OCI-LY1 (cell line): ENCODE measurements at regions not wholly inside any gene's neighbourhood (a gene's known extent, or its start where the extent isn't known, plus 50 kb on each side); places are given as distances from the start of the nearest gene placed in this dataset.

ENCODE experiments used
- H2AFZ ChIP-seq: fragments of 200-600 bp; sonication (generic), shearing (Covaris generic); 2 replicates; pipeline ENCODE4 v1.6.0; 2014; ENCODE audit warnings: antibody characterized with exemption, mild to moderate bottlenecking, low read length
- H3F3A ChIP-seq: fragments of 200-600 bp; sonication (generic), shearing (Covaris generic); 2 replicates; pipeline ENCODE4 v1.6.0; 2014; ENCODE audit warnings: mild to moderate bottlenecking, antibody characterized with exemption, low read length, moderate library complexity; ENCODE audit not compliant: insufficient read depth
- H3K27ac ChIP-seq: fragments of 200-600 bp; sonication (generic); 2 replicates; pipeline ENCODE4 v1.5.1; 2014; ENCODE audit warnings: low read length, mixed run types, mild to moderate bottlenecking, low read depth; ENCODE audit not compliant: poor library complexity, severe bottlenecking
- H3K27me3 ChIP-seq: fragments of 200-600 bp; sonication (generic); 2 replicates; pipeline ENCODE4 v1.6.0; 2014; ENCODE audit warnings: antibody characterized with exemption, mild to moderate bottlenecking, low read length, moderate library complexity; ENCODE audit not compliant: insufficient read depth
- H3K36me3 ChIP-seq: fragments of 200-600 bp; sonication (generic); 2 replicates; pipeline ENCODE4 v1.6.1; 2014; ENCODE audit warnings: mild to moderate bottlenecking, antibody characterized with exemption, low read length, moderate library complexity, mixed read lengths; ENCODE audit not compliant: insufficient read depth
- H3K4me1 ChIP-seq: fragments of 200-600 bp; sonication (generic); 2 replicates; pipeline ENCODE4 v1.5.1; 2014; ENCODE audit warnings: mild to moderate bottlenecking, low read length, moderate library complexity; ENCODE audit not compliant: insufficient read depth, severe bottlenecking
- H3K4me2 ChIP-seq: fragments of 200-600 bp; sonication (generic), shearing (Covaris generic); 2 replicates; pipeline ENCODE4 v1.6.1; 2014; ENCODE audit warnings: low read length
- H3K4me3 ChIP-seq: fragments of 200-600 bp; sonication (generic); 2 replicates; pipeline ENCODE4 v1.5.1; 2014; ENCODE audit warnings: low read length, low read depth, mild to moderate bottlenecking, mixed read lengths; ENCODE audit not compliant: poor library complexity, severe bottlenecking
- H3K79me2 ChIP-seq: fragments of 200-600 bp; shearing (Covaris generic); 2 replicates; pipeline ENCODE4 v1.6.1; 2016; ENCODE audit warnings: mixed run types, low read length, mixed read lengths; ENCODE audit not compliant: insufficient read depth
- H3K9ac ChIP-seq: fragments of 200-600 bp; sonication (generic), shearing (Covaris generic); 2 replicates; pipeline ENCODE4 v1.6.1; 2014; ENCODE audit warnings: mild to moderate bottlenecking, low read length, mixed read lengths
- H3K9me2 ChIP-seq: fragments of 200-600 bp; sonication (generic), shearing (Covaris generic); 2 replicates; pipeline ENCODE4 v1.6.1; 2014; ENCODE audit warnings: low read depth, mild to moderate bottlenecking, low read length, mixed read lengths
- H3K9me3 ChIP-seq: fragments of 200-600 bp; shearing (Covaris generic); 2 replicates; pipeline ENCODE4 v1.6.1; 2014; ENCODE audit warnings: low read length, mixed read lengths
- H4K20me1 ChIP-seq: fragments of 200-600 bp; sonication (generic), shearing (Covaris generic); 2 replicates; pipeline ENCODE4 v1.6.0; 2016; ENCODE audit warnings: mild to moderate bottlenecking, low read length; ENCODE audit not compliant: insufficient read depth
- EZH2 ChIP-seq: fragments of 200-600 bp; sonication (generic), shearing (Covaris generic); IDR thresholded peaks from 2 replicates; pipeline ENCODE4 v1.8.0; 2017; ENCODE audit warnings: borderline replicate concordance, mixed run types, mild to moderate bottlenecking, antibody characterized with exemption, low read length, moderate library complexity, mixed read lengths
- TF ChIP-seq, protein P1 (sequence below): fragments of 200-600 bp; sonication (generic), shearing (Covaris generic); IDR thresholded peaks from 2 replicates; pipeline ENCODE4 v1.5.1; 2017; ENCODE audit warnings: mild to moderate bottlenecking, antibody characterized with exemption, low read length, moderate library complexity, mixed read lengths

- Histone ChIP-seq H3K4me2 (no peak overlapping the region), H3K27ac (peak overlapping the region; percentile 76), H3K9ac (no peak overlapping the region), H3K4me3 (no peak overlapping the region), H3K36me3 (no peaks in the 10 kb centered on the region), H3F3A (peaks cover 5% of the 10 kb centered on the region; the same call in 1 of the 2 replicates), H4K20me1 (no peaks in the 10 kb centered on the region), H3K9me2 (no peaks in the 10 kb centered on the region), H3K9me3 (no peaks in the 10 kb centered on the region), H3K79me2 (no peaks in the 10 kb centered on the region), H2AFZ (no peak overlapping the region), H3K27me3 (no peaks in the 10 kb centered on the region), H3K4me1 (peaks cover 67% of the 10 kb centered on the region)
- TF ChIP-seq, protein P1, sequence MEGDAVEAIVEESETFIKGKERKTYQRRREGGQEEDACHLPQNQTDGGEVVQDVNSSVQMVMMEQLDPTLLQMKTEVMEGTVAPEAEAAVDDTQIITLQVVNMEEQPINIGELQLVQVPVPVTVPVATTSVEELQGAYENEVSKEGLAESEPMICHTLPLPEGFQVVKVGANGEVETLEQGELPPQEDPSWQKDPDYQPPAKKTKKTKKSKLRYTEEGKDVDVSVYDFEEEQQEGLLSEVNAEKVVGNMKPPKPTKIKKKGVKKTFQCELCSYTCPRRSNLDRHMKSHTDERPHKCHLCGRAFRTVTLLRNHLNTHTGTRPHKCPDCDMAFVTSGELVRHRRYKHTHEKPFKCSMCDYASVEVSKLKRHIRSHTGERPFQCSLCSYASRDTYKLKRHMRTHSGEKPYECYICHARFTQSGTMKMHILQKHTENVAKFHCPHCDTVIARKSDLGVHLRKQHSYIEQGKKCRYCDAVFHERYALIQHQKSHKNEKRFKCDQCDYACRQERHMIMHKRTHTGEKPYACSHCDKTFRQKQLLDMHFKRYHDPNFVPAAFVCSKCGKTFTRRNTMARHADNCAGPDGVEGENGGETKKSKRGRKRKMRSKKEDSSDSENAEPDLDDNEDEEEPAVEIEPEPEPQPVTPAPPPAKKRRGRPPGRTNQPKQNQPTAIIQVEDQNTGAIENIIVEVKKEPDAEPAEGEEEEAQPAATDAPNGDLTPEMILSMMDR: no peak
- TF ChIP-seq EZH2: no peak
These were observed 451.4 kb upstream of the ID2 start for GRCh38 chr2:8230466-8230865.

DNA sequence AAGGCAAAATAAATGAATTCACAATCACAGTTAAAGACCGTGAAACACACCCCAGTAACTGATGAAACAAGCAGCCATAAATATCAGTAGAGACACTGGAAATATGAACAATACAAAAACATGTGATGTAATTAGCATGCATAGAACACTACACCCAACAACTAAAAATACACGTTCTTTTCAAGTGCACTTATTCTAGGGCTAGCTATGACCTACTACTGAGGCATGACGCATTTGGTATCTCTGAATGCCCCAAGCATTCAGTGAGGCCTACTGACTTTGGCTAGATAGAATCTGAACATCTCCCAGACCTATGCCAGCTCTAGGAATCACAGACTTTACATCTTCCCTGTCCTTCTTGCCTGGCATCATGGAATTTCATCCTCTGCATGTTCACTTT is 450.0 kb upstream of the ID2 start:
- H2AFZ ChIP-seq: no peak overlapping the region
- no peaks in the 10 kb centered on the region for H3K27me3 ChIP-seq
- H3K36me3 ChIP-seq: no peaks in the 10 kb centered on the region
- H3K9me3 ChIP-seq: no peaks in the 10 kb centered on the region
- no peak overlapping the region for H3K9ac ChIP-seq
- H3K4me3 ChIP-seq: no peak overlapping the region
- H3K9me2 ChIP-seq: no peaks in the 10 kb centered on the region
- H3K79me2 ChIP-seq: no peaks in the 10 kb centered on the region
- H4K20me1 ChIP-seq: no peaks in the 10 kb centered on the region
- TF ChIP-seq, protein P1: no peak
- TF ChIP-seq EZH2: no peak
- H3K27ac ChIP-seq: peak overlapping the region; percentile 99
- peaks cover 5% of the 10 kb centered on the region; the same call in 1 of the 2 replicates for H3F3A ChIP-seq
- peaks cover 81% of the 10 kb centered on the region for H3K4me1 ChIP-seq
- no peak overlapping the region for H3K4me2 ChIP-seq

- Histone ChIP-seq H3K4me2 (no peak overlapping the region), H3K9ac (no peak overlapping the region)
These were observed 449.0 kb upstream of the ID2 start for GRCh38 chr2:8232871-8233270.

More at GRCh38 chr2:8232871-8233270, 449.0 kb upstream of the ID2 start:
- Histone ChIP-seq H3K4me3 (no peak overlapping the region), H3K27ac (peak overlapping the region; percentile 99), H3F3A (peaks cover 5% of the 10 kb centered on the region; the same call in 1 of the 2 replicates), H3K27me3 (no peaks in the 10 kb centered on the region), H3K9me3 (no peaks in the 10 kb centered on the region), H2AFZ (no peak overlapping the region), H4K20me1 (no peaks in the 10 kb centered on the region), H3K4me1 (peaks cover 91% of the 10 kb centered on the region), H3K9me2 (no peaks in the 10 kb centered on the region), H3K79me2 (no peaks in the 10 kb centered on the region), H3K36me3 (no peaks in the 10 kb centered on the region)
- TF ChIP-seq, protein P1: no peak
- no peak for TF ChIP-seq EZH2
